Myocyte (in vitro differentiated cells): ENCODE measurements at regions not wholly inside any gene's neighbourhood (a gene's known extent, or its start where the extent isn't known, plus 50 kb on each side); places are given as distances from the start of the nearest gene placed in this dataset.

Experiments
- DNase-seq: peaks from one replicate; pipeline ENCODE4 v3.0.0-alpha.2; 2012; ENCODE audit warnings: low read depth

DNA sequence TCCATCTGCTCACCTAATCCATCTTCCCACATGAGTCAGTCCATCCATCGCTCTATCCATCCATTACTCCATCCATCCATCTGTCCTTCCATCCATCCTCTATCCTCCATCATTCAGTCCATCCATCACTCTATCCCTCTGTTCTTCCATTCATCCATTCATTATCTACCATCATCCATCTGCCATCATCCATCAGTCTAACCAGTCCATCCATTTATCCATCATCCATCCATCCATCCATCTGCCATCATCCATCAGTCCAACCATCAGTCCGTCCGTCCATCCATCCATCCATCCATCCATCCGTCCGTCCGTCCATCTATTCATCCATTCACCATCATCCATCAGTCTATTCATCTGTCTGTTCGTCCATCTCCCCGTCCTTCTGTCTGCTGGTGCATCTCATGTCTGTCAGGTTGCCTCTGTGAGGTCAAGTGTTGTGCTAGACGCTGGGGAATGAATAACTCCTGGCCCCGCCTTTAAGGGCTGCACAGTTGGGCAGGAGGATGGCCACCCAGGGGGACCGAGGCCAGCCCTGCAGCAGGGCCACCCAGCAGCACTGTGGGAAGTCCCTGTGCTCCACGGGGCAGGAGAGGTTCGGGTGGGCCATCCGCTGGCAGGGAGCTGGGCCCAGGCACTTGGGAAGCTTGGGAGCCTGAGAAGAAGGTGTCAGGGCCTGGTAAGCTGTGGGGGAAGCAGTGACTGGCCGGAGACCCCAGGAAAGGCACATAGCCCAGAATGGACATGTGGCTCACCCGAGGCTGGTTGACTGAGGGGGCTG is 137.1 kb downstream of the CTTN start:
- DNase-seq: no peak

DNA sequence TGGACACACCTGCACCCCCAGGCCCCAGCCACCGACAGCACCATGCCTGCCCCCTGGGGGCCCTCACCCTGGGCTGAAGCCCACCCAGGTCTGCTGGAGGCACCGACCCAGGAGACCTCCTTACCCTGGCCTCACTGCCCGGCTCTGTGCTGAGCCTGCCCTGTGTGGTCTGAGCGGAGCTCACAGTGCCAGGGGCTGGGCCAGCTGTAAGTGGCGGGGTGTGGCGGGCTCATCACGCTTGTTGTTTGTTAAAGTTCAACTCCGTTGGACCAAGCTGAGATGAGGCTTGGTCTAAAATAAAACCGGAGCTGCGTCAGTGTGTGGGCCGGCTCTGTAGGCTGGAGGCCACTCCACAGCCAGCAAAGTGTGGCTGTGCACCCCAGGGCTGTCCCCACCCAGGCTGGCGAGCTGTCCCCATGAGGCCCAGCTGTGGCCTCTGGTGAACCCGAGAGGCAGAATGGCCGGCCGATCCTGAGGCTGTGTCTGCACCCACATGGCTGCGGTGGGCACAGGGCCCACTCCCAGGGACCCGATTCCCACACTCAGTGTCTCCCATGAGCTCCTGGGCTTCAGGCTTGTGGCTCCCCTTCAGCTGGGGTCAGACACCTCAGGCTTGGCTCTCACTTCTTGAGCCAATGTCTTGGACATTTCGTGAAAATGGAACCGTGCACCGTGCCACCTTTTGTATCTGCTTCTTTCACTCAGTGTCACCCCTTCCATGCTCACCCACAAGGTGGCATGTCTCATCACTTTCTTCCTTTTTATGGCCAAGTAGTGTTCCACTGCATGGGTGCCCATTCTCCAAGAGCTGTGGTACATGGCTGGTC is 137.9 kb downstream of the CTTN start:
- no peak for DNase-seq

DNA sequence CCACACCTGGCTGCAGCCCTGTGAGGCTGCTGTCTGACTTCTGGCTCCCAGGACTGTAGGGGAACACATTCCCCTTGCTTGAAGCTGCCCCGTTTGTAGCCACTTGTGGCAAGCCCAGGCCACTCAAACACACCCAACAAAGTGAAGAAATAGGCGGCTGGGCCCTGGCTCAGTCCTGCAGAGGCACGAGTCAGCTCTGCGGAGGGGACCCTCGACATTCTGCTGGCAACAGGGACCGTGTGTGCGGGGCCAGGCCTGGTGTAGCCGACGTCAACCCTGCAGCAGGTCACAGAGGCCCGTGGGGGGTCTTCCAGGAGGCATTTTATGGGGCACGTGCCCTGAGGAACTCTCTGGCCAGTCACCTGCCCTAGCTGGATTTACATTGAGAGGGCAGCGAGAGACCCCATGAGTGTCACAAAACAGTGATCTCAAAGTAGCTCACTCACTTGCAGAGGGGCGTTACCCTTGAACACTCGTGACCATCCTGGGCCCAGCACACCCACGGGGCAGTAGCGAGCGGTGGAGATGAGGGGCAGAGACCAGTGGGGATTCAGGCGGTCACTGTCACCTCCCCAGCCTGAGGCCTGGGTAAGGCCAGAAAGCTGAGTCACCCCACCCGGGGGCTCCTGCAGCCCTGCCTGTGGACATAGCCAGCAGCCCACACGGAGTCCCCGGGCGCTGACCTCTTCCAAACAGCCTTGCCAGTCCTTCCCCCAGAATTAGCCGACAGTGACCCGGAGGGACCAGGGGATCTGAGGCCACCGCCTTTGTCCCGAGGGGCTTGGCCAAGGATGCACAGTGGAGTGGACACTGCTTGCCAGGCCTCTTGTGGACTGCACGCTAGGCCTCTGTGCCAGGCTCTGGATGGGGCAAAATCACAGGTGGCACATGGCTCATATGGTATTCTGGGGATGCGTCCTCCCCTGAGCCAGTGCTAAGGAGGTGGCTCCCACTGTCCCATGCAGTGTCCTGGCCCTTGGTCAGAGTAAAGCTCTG is 139.5 kb downstream of the CTTN start:
- DNase-seq: no peak

DNA sequence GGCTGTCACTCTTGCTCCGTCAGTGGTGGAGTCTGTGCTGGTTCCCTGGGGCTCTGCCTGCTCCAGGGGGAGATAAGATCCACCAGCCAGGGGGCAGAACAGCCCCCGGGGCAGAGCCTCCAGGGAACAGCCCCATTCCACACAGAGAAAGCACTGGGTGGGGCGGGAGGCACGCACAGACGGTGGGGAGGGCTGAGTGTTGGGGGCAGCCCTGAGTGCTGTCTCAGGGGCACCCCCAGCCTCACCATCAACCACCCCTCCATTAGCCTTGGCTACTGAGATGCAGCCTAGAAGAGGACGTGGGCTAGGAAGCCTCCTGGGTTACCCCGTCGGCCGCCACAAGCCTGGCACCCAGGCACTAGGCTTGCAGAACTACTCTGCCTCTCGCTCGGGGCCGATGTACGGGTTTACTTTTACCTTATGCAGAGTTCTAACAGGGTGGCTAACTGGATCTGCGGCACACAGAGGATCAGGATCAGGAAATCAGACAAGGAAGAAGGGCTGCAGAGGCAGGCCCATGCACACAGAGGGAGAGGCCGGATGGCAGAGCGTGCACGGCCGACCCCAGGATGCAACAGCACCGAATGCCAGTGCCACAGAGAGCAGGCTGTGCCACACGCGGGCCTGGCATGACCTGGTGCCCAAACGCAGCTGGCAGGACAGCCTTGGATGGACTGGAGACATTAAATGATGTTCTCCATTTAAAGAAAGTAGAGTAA is 140.5 kb downstream of the CTTN start:
- no peak for DNase-seq

DNA sequence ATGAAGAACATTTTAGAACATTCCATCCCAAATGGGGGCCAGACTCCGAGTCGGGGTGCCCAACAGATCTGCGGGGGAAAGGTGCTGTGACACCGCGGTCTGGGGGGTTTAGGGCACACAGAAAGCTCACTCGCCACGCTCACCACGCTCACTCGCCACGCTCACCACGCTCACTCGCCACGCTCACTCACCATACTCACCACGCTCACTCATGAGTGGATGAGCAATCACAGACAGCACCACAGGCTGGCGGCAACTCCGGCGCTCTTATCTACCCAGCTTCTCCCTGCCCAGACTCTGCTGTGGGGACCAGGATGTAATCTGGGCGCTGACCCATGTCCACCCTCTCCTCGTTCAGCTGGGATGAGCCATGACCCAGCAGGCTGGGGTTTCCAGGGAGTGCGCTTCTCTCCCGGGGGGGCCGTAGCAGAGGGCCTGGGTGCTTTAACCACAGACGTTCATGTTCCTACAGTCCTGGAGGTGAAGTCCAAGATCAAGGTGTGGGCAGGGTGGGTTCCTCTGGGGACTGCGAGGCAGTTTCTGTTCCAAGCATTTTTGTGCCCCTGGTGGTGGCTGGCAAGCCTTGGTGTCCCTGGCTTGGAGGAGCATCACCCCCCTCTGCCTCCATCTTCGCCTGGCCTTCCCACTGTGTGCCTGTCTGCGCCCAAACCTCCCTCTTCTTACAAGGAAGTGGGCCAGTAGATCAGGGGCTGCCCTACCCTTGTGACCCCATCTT is 141.2 kb downstream of the CTTN start:
- no peak for DNase-seq

DNA sequence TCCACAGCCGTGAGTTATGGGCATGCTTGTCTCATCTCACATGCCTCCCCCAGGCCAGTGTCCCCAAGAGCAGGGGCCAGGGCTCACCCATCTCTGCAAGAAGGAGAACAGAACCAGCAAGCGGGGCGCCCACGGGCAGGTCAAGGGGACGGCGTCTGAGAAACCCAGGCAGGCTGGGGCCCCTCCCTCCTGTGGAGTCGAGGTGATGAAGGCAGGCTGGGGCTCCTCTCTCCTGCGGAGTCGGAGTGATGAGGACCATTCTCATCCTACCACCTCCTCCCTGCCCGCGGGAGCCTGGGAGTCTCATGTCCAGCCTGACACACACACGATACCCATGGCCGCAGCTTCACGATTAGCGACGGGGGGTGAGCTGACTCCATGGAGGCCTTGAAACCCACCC is 141.9 kb downstream of the CTTN start:
- DNase-seq: no peak

DNA sequence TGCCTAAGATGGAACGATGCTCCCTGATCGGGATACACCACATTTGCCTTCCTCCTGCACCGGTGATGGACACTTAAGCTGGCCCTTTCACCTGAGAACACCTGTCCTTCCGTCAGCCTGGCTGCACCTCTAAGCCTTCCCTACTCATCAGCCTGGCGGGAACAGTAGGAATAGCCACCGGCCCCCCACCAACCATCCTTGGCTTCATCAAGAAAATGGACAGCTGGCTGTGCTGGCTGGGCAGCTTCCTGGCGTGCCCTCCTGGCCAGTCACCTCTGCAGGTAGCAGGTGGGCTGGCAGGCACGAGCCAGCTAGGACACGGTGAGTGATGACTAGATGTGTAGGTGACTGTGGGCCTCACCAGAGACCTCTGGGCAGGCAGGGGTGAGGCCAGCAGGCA is 142.8 kb downstream of the CTTN start:
- no peak for DNase-seq

DNA sequence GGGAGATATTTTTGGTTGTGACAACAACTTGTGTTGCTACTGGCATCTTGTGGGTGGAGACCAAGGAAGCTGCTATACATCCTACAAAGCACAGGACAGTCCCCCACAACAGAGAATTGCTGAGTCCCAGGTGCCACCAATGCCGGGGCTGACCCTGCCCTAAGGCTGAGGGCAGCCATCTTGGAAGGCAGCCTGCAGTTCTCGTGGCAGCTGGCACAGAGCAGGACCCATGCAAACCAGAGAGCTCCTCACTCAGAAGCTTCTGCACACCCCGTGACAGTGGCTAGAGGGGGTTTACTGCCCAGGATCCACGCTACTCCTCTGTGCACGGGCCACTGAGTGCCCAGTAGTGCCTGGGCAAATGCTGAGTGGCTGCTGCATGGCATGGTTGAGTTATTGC is 143.4 kb downstream of the CTTN start:
- DNase-seq: no peak

DNA sequence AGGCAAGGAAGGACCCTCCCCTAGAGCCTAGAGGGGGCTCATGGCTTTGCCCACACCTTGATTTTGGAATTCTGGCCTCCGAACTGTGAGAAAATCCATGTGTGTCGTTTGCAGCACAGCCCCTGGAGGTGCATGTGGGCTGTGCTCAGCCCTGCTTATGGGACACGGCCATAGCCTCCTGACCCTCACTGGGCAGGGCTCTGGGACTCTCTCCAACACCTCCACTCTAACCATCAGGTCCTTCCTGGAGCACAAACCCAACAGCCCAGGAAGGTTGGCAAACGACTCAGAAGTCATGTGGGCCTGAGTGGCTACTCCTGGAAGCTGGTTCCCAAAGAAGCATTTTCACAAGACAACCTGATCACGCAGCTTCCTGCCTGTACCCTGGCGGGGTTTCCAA is 144.1 kb downstream of the CTTN start:
- DNase-seq: no peak

DNA sequence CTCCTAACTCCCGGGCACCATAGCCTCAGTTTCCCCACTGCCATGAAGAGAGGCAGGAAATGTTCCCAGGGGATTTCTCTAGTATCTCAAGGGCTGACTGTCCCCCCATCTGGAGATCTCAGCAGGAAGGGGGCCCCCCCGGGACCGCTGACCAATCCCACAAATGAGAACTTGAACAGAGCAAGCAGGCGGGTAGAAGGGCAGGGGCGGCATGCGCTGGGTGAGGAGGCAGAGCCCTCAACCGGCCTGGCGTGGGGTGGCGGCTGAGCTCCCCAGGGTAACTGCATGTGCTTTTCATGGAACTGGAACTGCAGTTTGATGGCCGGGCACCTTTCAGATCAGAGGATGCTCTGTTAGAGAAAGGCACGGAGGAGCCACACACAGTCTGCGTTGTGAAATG is 144.5 kb downstream of the CTTN start:
- DNase-seq: no peak

DNA sequence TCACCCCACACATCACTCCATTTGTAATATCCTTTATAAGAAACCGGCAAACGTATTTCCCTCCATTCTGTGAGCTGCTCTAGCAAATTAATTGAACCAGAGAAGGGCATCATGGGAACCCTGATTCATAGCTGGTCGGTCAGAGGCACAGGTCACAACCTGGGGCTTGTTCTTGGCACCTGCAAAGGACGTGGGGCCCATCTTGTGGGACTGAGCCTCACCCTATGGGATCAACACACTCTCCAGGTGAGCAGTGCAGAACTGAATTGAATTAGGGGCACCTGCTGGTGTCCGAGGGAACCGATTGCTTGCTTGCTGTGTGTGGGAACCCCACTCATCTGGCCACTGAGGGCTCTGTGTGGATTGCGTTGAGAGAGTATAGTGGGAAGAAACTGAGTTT is 145.3 kb downstream of the CTTN start:
- no peak for DNase-seq

DNA sequence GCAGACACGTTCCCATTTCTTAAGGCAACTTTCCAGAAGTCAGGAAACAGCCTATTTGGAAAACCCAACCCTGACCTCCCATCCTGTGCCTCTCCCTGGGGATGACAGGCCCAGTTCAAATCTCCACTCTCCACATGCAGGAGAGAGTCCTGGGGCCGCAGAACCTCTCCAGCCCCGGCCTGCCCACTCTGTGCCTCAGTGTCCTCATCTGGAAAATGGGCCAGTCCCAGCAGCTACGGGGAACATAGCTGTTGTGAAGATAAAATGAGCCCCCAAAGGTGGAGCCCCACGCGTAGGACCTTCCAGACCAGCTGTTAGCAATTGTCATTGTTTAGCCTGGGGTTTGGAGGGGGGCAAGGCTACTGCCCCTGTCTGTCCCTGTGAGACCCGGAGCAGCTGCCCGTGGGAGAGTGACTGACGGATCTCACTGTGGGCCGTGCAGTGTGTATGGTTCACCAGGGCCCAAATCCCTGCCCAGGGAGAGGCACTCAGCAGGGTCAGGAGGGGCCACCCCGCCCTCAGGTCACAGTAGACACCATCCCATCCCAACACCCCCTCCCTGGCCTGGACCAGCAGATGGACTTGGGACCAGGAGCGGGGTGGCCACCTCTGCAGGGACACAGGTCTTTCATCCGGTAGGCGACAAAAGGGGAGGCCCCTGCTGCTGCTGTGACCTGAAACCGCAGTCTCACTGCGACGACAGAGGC is 145.9 kb downstream of the CTTN start:
- DNase-seq: no peak

DNA sequence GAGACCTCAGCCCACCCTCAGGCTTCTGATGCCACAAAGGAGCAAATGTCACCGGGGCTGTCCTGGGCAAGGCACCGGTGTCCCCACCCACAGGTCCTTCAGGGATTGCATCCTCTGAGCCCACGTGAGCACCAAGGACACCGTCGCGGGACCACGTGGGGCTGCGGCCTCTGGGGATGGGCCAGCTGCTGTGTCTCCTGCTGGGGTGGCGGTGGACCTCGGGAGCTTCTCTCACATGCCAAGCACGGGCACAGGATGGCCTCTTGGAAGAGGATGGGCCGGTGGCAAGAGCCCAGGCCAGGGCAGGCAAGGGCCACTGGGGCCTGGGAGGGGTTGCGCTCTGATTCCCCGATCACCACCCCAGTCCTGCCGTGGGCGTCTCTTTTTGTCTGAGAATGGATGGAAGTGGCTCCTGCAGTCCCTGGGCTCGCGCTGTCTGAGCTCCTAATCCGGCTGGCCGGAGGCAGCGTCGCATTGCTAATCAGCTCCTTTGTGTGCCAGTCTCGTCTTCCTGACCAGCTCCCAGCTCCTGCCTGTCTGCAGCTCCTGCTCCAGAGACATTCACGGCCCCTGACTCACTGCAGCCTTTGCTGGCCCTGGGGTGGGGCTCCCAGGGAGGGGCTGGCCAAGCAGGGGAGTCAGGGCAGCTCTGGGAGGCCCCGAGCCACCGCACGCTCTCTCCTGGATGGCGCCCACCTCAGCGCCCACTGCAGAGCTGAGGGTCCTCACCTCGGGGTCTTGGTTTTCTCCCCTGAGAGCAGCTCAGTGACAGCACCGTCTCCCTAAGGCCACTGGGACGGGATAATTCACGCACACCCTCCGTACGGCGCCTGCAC is 146.7 kb downstream of the CTTN start:
- peak; percentile 78 for DNase-seq

DNA sequence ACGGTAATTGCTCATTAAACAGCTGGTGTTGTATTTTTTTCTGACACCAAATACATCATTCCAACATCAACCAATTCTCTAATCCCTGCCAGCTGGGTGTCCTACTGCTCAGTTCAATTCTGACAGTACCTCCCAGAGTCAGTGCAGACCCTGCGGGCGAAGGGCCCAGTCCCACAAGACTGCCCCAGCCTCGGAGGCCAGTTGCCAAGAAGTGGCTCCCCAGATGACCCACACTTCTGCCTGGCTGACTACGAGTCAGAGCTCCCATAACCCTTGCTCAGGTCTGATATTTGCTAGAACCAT is 147.2 kb downstream of the CTTN start:
- DNase-seq: peak; percentile 73

DNA sequence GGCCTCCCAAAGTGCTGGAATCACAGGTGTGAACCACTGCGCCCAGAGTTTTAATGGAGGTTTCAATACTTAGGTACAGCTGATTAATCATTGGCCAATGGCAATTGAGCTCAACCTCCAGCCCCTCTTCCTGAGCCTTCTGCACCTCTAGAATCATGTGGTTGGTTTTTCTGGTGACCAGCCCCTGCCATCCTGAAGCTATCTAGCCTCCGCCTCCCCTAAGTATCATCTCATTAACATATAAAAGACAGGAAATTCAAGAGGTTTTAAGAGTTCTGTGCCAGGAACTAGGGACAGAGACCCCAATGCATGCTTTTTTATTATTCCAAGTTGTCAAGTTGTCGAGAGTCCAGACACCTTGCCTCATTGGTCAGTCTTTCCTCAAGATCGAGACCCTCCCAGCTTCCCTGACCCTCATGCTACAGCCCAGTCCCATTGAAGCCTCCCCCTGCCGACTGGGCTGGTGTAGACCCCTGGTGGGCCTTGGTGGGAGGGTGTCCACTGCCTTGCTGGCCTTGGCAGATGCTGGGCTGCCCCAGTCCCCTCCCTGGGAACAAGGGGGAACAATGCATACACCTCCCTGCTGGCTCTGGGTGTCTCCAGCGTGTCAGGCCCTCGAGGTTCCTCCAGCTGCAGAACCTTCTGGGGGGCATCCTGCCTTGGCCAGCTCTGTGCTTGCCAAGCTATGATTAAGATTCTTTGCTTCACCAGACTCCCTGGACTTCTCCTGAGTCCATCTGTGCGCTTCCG is 148.0 kb downstream of the CTTN start:
- DNase-seq: no peak

DNA sequence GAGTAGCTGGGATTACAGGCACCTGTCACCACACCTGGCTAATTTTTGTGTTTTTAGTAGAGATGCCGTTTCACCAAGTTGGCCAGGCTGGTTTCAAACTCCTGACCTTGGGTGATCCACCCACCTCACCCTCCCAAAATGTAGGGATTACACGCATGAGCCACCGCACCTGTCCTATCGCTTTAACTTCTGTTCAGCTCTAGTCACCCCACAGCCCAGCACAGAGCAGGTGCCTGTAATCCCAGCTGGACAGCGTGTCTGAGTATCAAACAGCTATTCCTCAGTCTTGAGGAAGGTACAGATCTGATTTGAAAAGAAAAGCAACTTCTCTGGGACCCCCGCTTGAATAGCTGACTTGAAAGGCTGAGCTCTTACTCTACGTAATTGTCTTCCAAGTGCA is 149.1 kb downstream of the CTTN start:
- DNase-seq: peak; percentile 47

DNA sequence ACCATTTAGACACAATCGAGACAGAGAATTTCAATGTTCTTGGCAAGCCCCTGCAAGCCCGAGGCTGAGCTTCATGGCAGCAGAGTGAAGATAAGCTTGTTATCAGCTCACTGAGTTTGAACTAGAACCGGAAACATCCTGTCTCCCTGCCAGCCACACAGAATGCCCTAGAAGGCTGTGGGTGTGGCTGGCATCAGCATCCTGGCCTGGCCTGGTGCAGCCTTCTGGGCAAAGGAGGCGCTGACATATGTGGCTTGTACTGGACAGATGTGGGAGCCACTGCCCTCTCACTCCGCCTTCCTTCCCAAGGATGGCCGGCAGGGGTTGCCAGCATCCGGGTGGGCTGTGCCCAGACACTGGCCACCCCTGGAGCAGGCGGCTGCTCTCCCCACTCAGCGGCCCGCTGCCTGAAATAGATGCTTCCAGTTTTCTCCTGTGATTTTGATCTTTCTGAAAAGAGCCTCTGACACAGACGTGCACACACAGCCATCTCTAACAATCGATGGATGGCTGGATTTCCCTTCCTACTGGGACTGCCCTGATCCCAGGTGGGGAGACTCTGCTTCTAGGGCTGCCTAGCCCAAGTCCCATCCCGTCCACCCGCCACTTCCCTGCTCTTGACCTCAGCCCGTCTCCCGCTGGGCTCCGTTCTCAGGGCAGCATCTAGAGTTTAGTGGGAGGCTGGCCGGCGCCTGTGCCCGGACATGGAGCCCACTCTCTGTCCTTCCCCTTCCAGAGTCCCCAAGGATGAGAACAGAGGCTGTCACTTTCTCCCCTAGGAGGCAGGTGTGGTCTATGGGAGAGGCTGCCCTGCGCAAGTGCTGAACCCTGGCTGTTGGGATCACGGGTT is 149.7 kb downstream of the CTTN start:
- DNase-seq: no peak
